WERI-Rb-1 (cell line): ENCODE measurements at regions not wholly inside any gene's neighbourhood (a gene's known extent, or its start where the extent isn't known, plus 50 kb on each side); places are given as distances from the start of the nearest gene placed in this dataset.

Experiments used
- DNase-seq: peaks from one replicate; pipeline ENCODE4 v3.0.0-alpha.2; 2020
- H3K27ac ChIP-seq: fragments of 250-450 bp; sonication (Bioruptor Pico); 2 replicates; pipeline ENCODE4 v1.5.1; 2020; ENCODE audit warnings: mild to moderate bottlenecking, moderate library complexity
- H3K27me3 ChIP-seq: fragments of 250-450 bp; sonication (Bioruptor Pico); 2 replicates; pipeline ENCODE4 v1.5.1; 2021; ENCODE audit warnings: mild to moderate bottlenecking, low read depth, moderate library complexity; ENCODE audit not compliant: insufficient read depth, severe bottlenecking
- H3K36me3 ChIP-seq: fragments of 250-450 bp; sonication (Bioruptor Pico); 2 replicates; pipeline ENCODE4 v1.5.1; 2020; ENCODE audit warnings: mild to moderate bottlenecking, moderate library complexity
- H3K4me3 ChIP-seq: 2 replicates; pipeline ENCODE4 v1.5.1; 2011; ENCODE audit warnings: low read depth, mild to moderate bottlenecking, control low read depth, low read length
- H3K9me3 ChIP-seq: fragments of 250-450 bp; sonication (Bioruptor Pico); 2 replicates; pipeline ENCODE4 v1.5.1; 2021; ENCODE audit warnings: mild to moderate bottlenecking, moderate library complexity; ENCODE audit not compliant: severe bottlenecking
- CTCF ChIP-seq: IDR thresholded peaks from 2 replicates; pipeline ENCODE4 v1.5.1; 2011; ENCODE audit warnings: low read depth, mild to moderate bottlenecking, control low read depth, inconsistent platforms, low read length

- H3K27me3 ChIP-seq: no peaks in the 10 kb centered on the region
- H3K4me3 ChIP-seq: no peak overlapping the region
- no peak for TF ChIP-seq CTCF
- H3K9me3 ChIP-seq: no peaks in the 10 kb centered on the region
- H3K36me3 ChIP-seq: no peaks in the 10 kb centered on the region
- no peak overlapping the region for H3K27ac ChIP-seq
- no peak for DNase-seq
Measured at GRCh38 chr13:37192956-37193355, 87.5 kb upstream of the CSNK1A1L start.

GRCh38 chr13:37187621-37188020 is 82.2 kb upstream of the CSNK1A1L start:
- DNase-seq: no peak
- H3K36me3 ChIP-seq: no peaks in the 10 kb centered on the region
- no peaks in the 10 kb centered on the region for H3K27me3 ChIP-seq
- no peaks in the 10 kb centered on the region for H3K9me3 ChIP-seq
- no peak overlapping the region for H3K27ac ChIP-seq
- no peak for TF ChIP-seq CTCF
- H3K4me3 ChIP-seq: no peak overlapping the region

GRCh38 chr13:37187105-37187504 is 81.6 kb upstream of the CSNK1A1L start:
- Histone ChIP-seq H3K36me3 (no peaks in the 10 kb centered on the region), H3K27me3 (no peaks in the 10 kb centered on the region), H3K9me3 (no peaks in the 10 kb centered on the region), H3K27ac (no peak overlapping the region), H3K4me3 (no peak overlapping the region)
- DNase-seq: no peak
- TF ChIP-seq CTCF: no peak

GRCh38 chr13:37181620-37182019 is 76.2 kb upstream of the CSNK1A1L start:
- TF ChIP-seq CTCF: no peak
- Histone ChIP-seq H3K36me3 (no peaks in the 10 kb centered on the region), H3K9me3 (no peaks in the 10 kb centered on the region), H3K27ac (no peak overlapping the region), H3K4me3 (no peak overlapping the region), H3K27me3 (no peaks in the 10 kb centered on the region)
- DNase-seq: no peak

GRCh38 chr13:37179645-37180044 is 74.2 kb upstream of the CSNK1A1L start:
- no peaks in the 10 kb centered on the region for H3K27me3 ChIP-seq

More at GRCh38 chr13:37179645-37180044, 74.2 kb upstream of the CSNK1A1L start:
- Histone ChIP-seq H3K36me3 (no peaks in the 10 kb centered on the region), H3K9me3 (no peaks in the 10 kb centered on the region), H3K27ac (no peak overlapping the region), H3K4me3 (no peak overlapping the region)
- no peak for DNase-seq
- no peak for TF ChIP-seq CTCF
